Endodermal cell (in vitro differentiated cells): ENCODE measurements at regions not wholly inside any gene's neighbourhood (a gene's known extent, or its start where the extent isn't known, plus 50 kb on each side); places are given as distances from the start of the nearest gene placed in this dataset.

Experiments used
- DNase-seq: peaks from one replicate; pipeline ENCODE4 v3.0.0-alpha.2; 2017
- H3K27ac ChIP-seq: 2 replicates; pipeline ENCODE4 v1.5.1; 2013; ENCODE audit warnings: mild to moderate bottlenecking, low read depth, low read length, moderate library complexity
- H3K27me3 ChIP-seq: 2 replicates; pipeline ENCODE4 v1.6.1; 2013; ENCODE audit warnings: mild to moderate bottlenecking, low read length, moderate library complexity; ENCODE audit not compliant: insufficient read depth, control insufficient read depth, poor library complexity, severe bottlenecking
- H3K36me3 ChIP-seq: 2 replicates; pipeline ENCODE4 v1.7.0; 2013; ENCODE audit warnings: mild to moderate bottlenecking, low read length, moderate library complexity; ENCODE audit not compliant: control insufficient read depth, insufficient read depth
- H3K4me1 ChIP-seq: one replicate; pipeline ENCODE4 v1.7.0; 2013; ENCODE audit warnings: low read length; ENCODE audit not compliant: control insufficient read depth, insufficient read depth
- H3K4me3 ChIP-seq: 2 replicates; pipeline ENCODE4 v1.5.1; 2013; ENCODE audit warnings: mild to moderate bottlenecking, low read length, moderate library complexity
- H3K9ac ChIP-seq: 2 replicates; pipeline ENCODE4 v1.6.1; 2013; ENCODE audit warnings: mild to moderate bottlenecking, low read length, moderate library complexity; ENCODE audit not compliant: poor library complexity, severe bottlenecking; ENCODE audit errors: extremely low read depth
- H3K9me3 ChIP-seq: 2 replicates; pipeline ENCODE4 v1.6.1; 2013; ENCODE audit warnings: mild to moderate bottlenecking, low read length, moderate library complexity; ENCODE audit not compliant: control insufficient read depth
- H3K27ac Mint-ChIP-seq: 2 replicates; pipeline ENCODE4 v1.8.0; 2020; ENCODE audit warnings: mixed read lengths
- H3K27me3 Mint-ChIP-seq: 2 replicates; pipeline ENCODE4 v1.8.0; 2021; ENCODE audit warnings: mild to moderate bottlenecking, mixed read lengths; ENCODE audit not compliant: insufficient read depth
- H3K36me3 Mint-ChIP-seq: 2 replicates; pipeline ENCODE4 v1.8.0; 2020; ENCODE audit warnings: low read depth, mixed read lengths
- H3K4me1 Mint-ChIP-seq: 2 replicates; pipeline ENCODE4 v1.8.0; 2020; ENCODE audit warnings: mixed read lengths
- H3K4me3 Mint-ChIP-seq: 2 replicates; pipeline ENCODE4 v1.8.0; 2020; ENCODE audit warnings: mild to moderate bottlenecking, moderate library complexity, mixed read lengths
- H3K9me3 Mint-ChIP-seq: 2 replicates; pipeline ENCODE4 v1.8.0; 2020; ENCODE audit warnings: mild to moderate bottlenecking, mixed read lengths
- CTCF ChIP-seq: fragments of 200-600 bp; sonication (generic); conservative IDR thresholded peaks from 2 replicates; pipeline ENCODE4 v1.5.0; 2021; ENCODE audit warnings: antibody characterized with exemption, mild to moderate bottlenecking
- WGBS, 2 experiments: methylation state at CpG; one replicate each; pipeline versions ENCODE4 v1.1.5 to v1.1.7; 2013; ENCODE audit warnings: missing lambda C conversion rate in 2 of 2, mixed read lengths in 1 of 2; ENCODE audit not compliant: insufficient coverage in 1 of 2, insufficient read length in 1 of 2; 5-methylcytosine and 5-hydroxymethylcytosine counted together

- Mint-ChIP-seq H3K9me3 (peaks cover 12% of the 10 kb centered on the region), H3K4me1 (no peaks in the 10 kb centered on the region), H3K36me3 (no peaks in the 10 kb centered on the region), H3K27ac (no peak overlapping the region), H3K27me3 (no peaks in the 10 kb centered on the region), H3K4me3 (no peak overlapping the region)
- Histone ChIP-seq H3K27me3 (no peaks in the 10 kb centered on the region), H3K27ac (no peak overlapping the region), H3K9me3 (peaks cover 8% of the 10 kb centered on the region), H3K36me3 (no peaks in the 10 kb centered on the region), H3K9ac (no peak overlapping the region), H3K4me3 (no peak overlapping the region), H3K4me1 (no peaks in the 10 kb centered on the region)
- 100% methylated on average over 1 of the region's 1 CpG; no CpG with 5 or more reads in 1 of the 2 experiments for WGBS, 2 experiments
- DNase-seq = no peak
- TF ChIP-seq CTCF = no peak
These were observed 671.8 kb upstream of the SLC39A10 start for GRCh38 chr2:194985258-194985657.

- 75% methylated on average over 2 of the region's 4 CpGs; no CpG with 5 or more reads in 1 of the 2 experiments for WGBS, 2 experiments
- DNase-seq = no peak
- no peak overlapping the region for H3K4me3 Mint-ChIP-seq
- Histone ChIP-seq H3K9ac (no peak overlapping the region), H3K27me3 (no peaks in the 10 kb centered on the region), H3K36me3 (no peaks in the 10 kb centered on the region), H3K4me3 (no peak overlapping the region), H3K4me1 (no peaks in the 10 kb centered on the region), H3K9me3 (no peaks in the 10 kb centered on the region), H3K27ac (no peak overlapping the region)
- peaks cover 29% of the 10 kb centered on the region for H3K9me3 Mint-ChIP-seq
- no peaks in the 10 kb centered on the region for H3K4me1 Mint-ChIP-seq
- no peak overlapping the region for H3K27ac Mint-ChIP-seq
- H3K27me3 Mint-ChIP-seq = no peaks in the 10 kb centered on the region
- TF ChIP-seq CTCF = no peak
- no peaks in the 10 kb centered on the region for H3K36me3 Mint-ChIP-seq
These were observed 694.8 kb upstream of the SLC39A10 start for GRCh38 chr2:194962254-194962653.

GRCh38 chr2:194954218-194954617 is 702.8 kb upstream of the SLC39A10 start:
- H3K27me3 Mint-ChIP-seq = no peaks in the 10 kb centered on the region

More at GRCh38 chr2:194954218-194954617, 702.8 kb upstream of the SLC39A10 start:
- no peak overlapping the region for H3K4me3 ChIP-seq
- TF ChIP-seq CTCF = no peak
- H3K27ac ChIP-seq = no peak overlapping the region
- H3K9ac ChIP-seq = no peak overlapping the region
- no peaks in the 10 kb centered on the region for H3K4me1 ChIP-seq
- Mint-ChIP-seq H3K9me3 (peaks cover 3% of the 10 kb centered on the region), H3K4me3 (no peak overlapping the region), H3K36me3 (no peaks in the 10 kb centered on the region), H3K4me1 (no peaks in the 10 kb centered on the region), H3K27ac (no peak overlapping the region)
- H3K9me3 ChIP-seq = no peaks in the 10 kb centered on the region
- no peaks in the 10 kb centered on the region for H3K27me3 ChIP-seq
- no peak for DNase-seq
- 95 to 100% methylated on average over 1 to 2 of the region's 2 CpGs for WGBS, 2 experiments
- no peaks in the 10 kb centered on the region for H3K36me3 ChIP-seq
